HG03571 (cell line): ENCODE measurements at regions not wholly inside any gene's neighbourhood (a gene's known extent, or its start where the extent isn't known, plus 50 kb on each side); places are given as distances from the start of the nearest gene placed in this dataset.

ENCODE experiments used
- ATAC-seq: cut with Tn5 transposase; IDR thresholded peaks from one replicate; pipeline ENCODE4 v1.9.1; 2021; ENCODE audit not compliant: unreplicated experiment

GRCh38 chr12:24027352-24027751 is 77.9 kb upstream of the SOX5 start:
- ATAC-seq, result no peak

GRCh38 chr12:24025153-24025798 is 75.8 kb upstream of the SOX5 start:
- no peak for ATAC-seq

GRCh38 chr12:24023081-24023480 is 73.6 kb upstream of the SOX5 start:
- no peak for ATAC-seq

GRCh38 chr12:24021164-24021502 is 71.7 kb upstream of the SOX5 start:
- ATAC-seq, result no peak

GRCh38 chr12:24020397-24021163 is 71.1 kb upstream of the SOX5 start:
- no peak for ATAC-seq

GRCh38 chr12:24015833-24016160 is 66.3 kb upstream of the SOX5 start:
- ATAC-seq, result no peak

GRCh38 chr12:24014915-24015832 is 65.7 kb upstream of the SOX5 start:
- ATAC-seq, result no peak

GRCh38 chr12:24014240-24014639 is 64.8 kb upstream of the SOX5 start:
- ATAC-seq, result no peak

GRCh38 chr12:24012528-24012927 is 63.1 kb upstream of the SOX5 start:
- ATAC-seq, result no peak

GRCh38 chr12:24011927-24012507 is 62.5 kb upstream of the SOX5 start:
- ATAC-seq, result no peak

GRCh38 chr12:24008166-24008565 is 58.7 kb upstream of the SOX5 start:
- no peak for ATAC-seq
